ENCODE measurements at regions not wholly inside any gene's neighbourhood (a gene's known extent, or its start where the extent isn't known, plus 50 kb on each side); places are given as distances from the start of the nearest gene placed in this dataset.

DNA sequence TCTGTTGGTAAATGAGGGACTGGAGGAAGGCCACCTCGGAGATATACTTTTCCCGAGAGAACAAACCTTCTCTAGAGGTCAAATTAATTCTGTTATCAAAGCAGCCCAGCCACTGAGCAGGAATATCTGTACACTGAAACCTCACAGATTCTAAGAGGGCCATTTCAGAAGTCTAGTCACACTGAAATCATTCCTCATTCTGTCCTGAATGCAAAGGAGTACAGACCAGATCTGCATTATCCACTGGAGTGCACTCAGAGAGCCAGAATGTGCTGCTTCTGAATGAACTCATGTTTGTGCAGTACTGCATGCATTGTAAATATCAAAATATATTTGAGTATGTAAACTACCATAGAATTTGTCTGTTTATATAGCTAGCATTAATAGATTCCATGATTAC lies 278.3 kb upstream of the FSTL5 start:
- no peaks in the 10 kb centered on the region for H3K9me3 ChIP-seq (ENCODE audit: low read depth, low read length, poor library complexity, severe bottlenecking)
- DNase-seq (ENCODE audit: low spot score): no peak
- no peaks in the 10 kb centered on the region for H3K4me1 ChIP-seq (ENCODE audit: insufficient read depth, low read length, poor library complexity, severe bottlenecking)
- H3K27me3 ChIP-seq (replicated peaks; ENCODE audit: insufficient read depth, low read depth, low read length, poor library complexity): no peaks in the 10 kb centered on the region
- no peak overlapping the region for H3K27ac ChIP-seq (ENCODE audit: low read depth, low read length, poor library complexity, severe bottlenecking)
- TF ChIP-seq, protein P1, sequence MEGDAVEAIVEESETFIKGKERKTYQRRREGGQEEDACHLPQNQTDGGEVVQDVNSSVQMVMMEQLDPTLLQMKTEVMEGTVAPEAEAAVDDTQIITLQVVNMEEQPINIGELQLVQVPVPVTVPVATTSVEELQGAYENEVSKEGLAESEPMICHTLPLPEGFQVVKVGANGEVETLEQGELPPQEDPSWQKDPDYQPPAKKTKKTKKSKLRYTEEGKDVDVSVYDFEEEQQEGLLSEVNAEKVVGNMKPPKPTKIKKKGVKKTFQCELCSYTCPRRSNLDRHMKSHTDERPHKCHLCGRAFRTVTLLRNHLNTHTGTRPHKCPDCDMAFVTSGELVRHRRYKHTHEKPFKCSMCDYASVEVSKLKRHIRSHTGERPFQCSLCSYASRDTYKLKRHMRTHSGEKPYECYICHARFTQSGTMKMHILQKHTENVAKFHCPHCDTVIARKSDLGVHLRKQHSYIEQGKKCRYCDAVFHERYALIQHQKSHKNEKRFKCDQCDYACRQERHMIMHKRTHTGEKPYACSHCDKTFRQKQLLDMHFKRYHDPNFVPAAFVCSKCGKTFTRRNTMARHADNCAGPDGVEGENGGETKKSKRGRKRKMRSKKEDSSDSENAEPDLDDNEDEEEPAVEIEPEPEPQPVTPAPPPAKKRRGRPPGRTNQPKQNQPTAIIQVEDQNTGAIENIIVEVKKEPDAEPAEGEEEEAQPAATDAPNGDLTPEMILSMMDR (conservative IDR thresholded peaks at IDR 0.05; ENCODE audit: low read depth, low read length): no peak
- TF ChIP-seq EZH2 (IDR thresholded peaks at IDR 0.05; ENCODE audit: borderline replicate concordance, low read depth, low read length, poor library complexity, severe bottlenecking): no peak
- no peaks in the 10 kb centered on the region for H3K36me3 ChIP-seq (ENCODE audit: insufficient read depth, low read length, poor library complexity, severe bottlenecking)
- ChIA-PET POLR2A (ENCODE audit: low non-redundant PET) (no interaction called here), CTCF (no interaction called here)
- H3K4me3 ChIP-seq (ENCODE audit: low read depth, low read length, poor library complexity, severe bottlenecking): no peak overlapping the region
- BruUV-seq (replicated peaks): no TSS peak
- intact Hi-C loops (cut with micrococcal nuclease; ENCODE audit: unreplicated experiment): no loop called here

DNA sequence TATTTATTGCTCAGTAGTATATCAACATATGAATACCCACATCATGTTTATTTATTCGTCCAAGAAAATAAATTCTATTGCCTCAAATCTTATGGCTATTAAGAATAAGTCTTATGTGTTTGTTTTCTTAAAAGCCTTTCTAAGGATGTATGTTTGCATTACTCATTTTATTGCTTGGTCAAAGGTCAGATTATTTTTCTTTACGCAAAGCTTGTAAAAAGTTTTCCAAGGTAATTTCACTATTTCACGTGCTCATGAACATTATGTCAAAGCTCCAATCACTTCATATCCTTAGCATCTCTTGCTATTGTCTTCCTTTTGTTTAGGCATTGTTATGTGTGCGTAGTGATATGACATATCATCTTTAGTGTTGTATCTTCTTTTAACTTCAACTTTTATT lies 258.5 kb upstream of the FSTL5 start:
- TF ChIP-seq EZH2 (IDR thresholded peaks at IDR 0.05; ENCODE audit: borderline replicate concordance, low read depth, low read length, poor library complexity, severe bottlenecking): no peak
- TF ChIP-seq, protein P1 (conservative IDR thresholded peaks at IDR 0.05; ENCODE audit: low read depth, low read length): no peak
- no peaks in the 10 kb centered on the region for H3K9me3 ChIP-seq (ENCODE audit: low read depth, low read length, poor library complexity, severe bottlenecking)
- intact Hi-C loops (cut with micrococcal nuclease; ENCODE audit: unreplicated experiment): no loop called here
- no peaks in the 10 kb centered on the region for H3K27me3 ChIP-seq (replicated peaks; ENCODE audit: insufficient read depth, low read depth, low read length, poor library complexity)
- no peak for DNase-seq (ENCODE audit: low spot score)
- BruUV-seq (replicated peaks): no TSS peak
- H3K4me1 ChIP-seq (ENCODE audit: insufficient read depth, low read length, poor library complexity, severe bottlenecking): no peaks in the 10 kb centered on the region
- no peak overlapping the region for H3K27ac ChIP-seq (ENCODE audit: low read depth, low read length, poor library complexity, severe bottlenecking)
- CTCF ChIA-PET: no interaction called here
- H3K36me3 ChIP-seq (ENCODE audit: insufficient read depth, low read length, poor library complexity, severe bottlenecking): no peaks in the 10 kb centered on the region
- H3K4me3 ChIP-seq (ENCODE audit: low read depth, low read length, poor library complexity, severe bottlenecking): no peak overlapping the region
- POLR2A ChIA-PET (ENCODE audit: low non-redundant PET): no interaction called here

DNA sequence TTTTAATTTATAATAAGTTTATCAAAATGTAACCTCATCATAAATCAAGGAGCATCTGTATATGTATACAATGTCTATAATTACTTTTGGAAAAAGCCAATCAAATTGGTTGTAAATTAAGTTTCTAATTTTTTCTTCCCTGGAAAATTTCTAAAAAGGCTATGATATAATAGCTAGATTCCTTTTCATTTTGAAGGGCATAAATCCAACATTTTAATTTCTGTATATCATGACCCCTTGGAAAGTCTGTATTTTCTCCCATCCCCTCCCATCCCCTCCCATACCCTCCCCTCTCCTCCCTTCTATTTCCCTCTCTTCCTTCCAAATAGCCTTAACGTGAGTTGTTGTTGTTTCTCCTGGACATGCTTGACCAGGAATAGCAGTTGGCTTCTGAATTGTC lies 247.1 kb upstream of the FSTL5 start:
- no TSS peak for BruUV-seq (replicated peaks)
- CTCF ChIA-PET: no interaction called here
- intact Hi-C loops (cut with micrococcal nuclease; ENCODE audit: unreplicated experiment): no loop called here
- Histone ChIP-seq H3K36me3 (ENCODE audit: insufficient read depth, low read length, poor library complexity, severe bottlenecking) (no peaks in the 10 kb centered on the region), H3K4me3 (ENCODE audit: low read depth, low read length, poor library complexity, severe bottlenecking) (no peak overlapping the region), H3K9me3 (ENCODE audit: low read depth, low read length, poor library complexity, severe bottlenecking) (no peaks in the 10 kb centered on the region), H3K27ac (ENCODE audit: low read depth, low read length, poor library complexity, severe bottlenecking) (no peak overlapping the region), H3K27me3 (replicated peaks; ENCODE audit: insufficient read depth, low read depth, low read length, poor library complexity) (no peaks in the 10 kb centered on the region), H3K4me1 (ENCODE audit: insufficient read depth, low read length, poor library complexity, severe bottlenecking) (no peaks in the 10 kb centered on the region)
- TF ChIP-seq, protein P1 (conservative IDR thresholded peaks at IDR 0.05; ENCODE audit: low read depth, low read length): no peak
- TF ChIP-seq EZH2 (IDR thresholded peaks at IDR 0.05; ENCODE audit: borderline replicate concordance, low read depth, low read length, poor library complexity, severe bottlenecking): no peak
- no peak for DNase-seq (ENCODE audit: low spot score)
- POLR2A ChIA-PET (ENCODE audit: low non-redundant PET): no interaction called here

All from A673 (cell line).